HepG2 (cell line): ENCODE measurements at regions not wholly inside any gene's neighbourhood (a gene's known extent, or its start where the extent isn't known, plus 50 kb on each side); places are given as distances from the start of the nearest gene placed in this dataset.

Experiments
- ARNT2 ChIP-seq: sonication (generic); formaldehyde crosslinking; IDR thresholded peaks from 2 replicates; pipeline ENCODE4 v1.8.0; 2022; ENCODE audit warnings: mild to moderate bottlenecking, low read depth, missing genetic modification reagents, moderate library complexity
- CEBPG ChIP-seq: IDR thresholded peaks from 2 replicates; pipeline ENCODE4 v1.6.1; 2016
- ELF1 ChIP-seq: sonication (generic); formaldehyde crosslinking; IDR thresholded peaks from 2 replicates; pipeline ENCODE4 v1.4.0; 2020; ENCODE audit warnings: missing genetic modification reagents
- ELF3 ChIP-seq: IDR thresholded peaks from 2 replicates; pipeline ENCODE4 v1.6.1; 2016; ENCODE audit warnings: missing genetic modification reagents, missing compliant biosample characterization
- EP300 ChIP-seq, 3 experiments: sonication (generic) in 1 of 3; formaldehyde crosslinking in 1 of 3; IDR thresholded peaks; 2 replicates each; pipeline versions ENCODE4 v1.5.1 to v1.6.1; 2011 to 2020; ENCODE audit warnings: low read depth in 2 of 3, low read length in 2 of 3, borderline replicate concordance in 1 of 3, improper control_type of control experiment in 1 of 3, mild to moderate bottlenecking in 1 of 3, missing genetic modification reagents in 1 of 3, moderate library complexity in 1 of 3
- FOXA3 ChIP-seq: IDR thresholded peaks from 2 replicates; pipeline ENCODE4 v1.6.1; 2016; ENCODE audit warnings: missing genetic modification reagents, missing compliant biosample characterization
- GABPB1 ChIP-seq: IDR thresholded peaks from 2 replicates; pipeline ENCODE4 v1.6.1; 2016; ENCODE audit warnings: mild to moderate bottlenecking, missing genetic modification reagents, moderate library complexity, missing compliant biosample characterization
- HES4 ChIP-seq: sonication (generic); formaldehyde crosslinking; IDR thresholded peaks from 2 replicates; pipeline ENCODE4 v1.9.0; 2021; ENCODE audit warnings: mild to moderate bottlenecking, missing genetic modification reagents, borderline replicate concordance
- HNF4A ChIP-seq: sonication (generic); formaldehyde crosslinking; IDR thresholded peaks from 2 replicates; pipeline ENCODE4 v1.4.0; 2020; ENCODE audit warnings: missing genetic modification reagents
- MEIS1 ChIP-seq: sonication (generic); formaldehyde crosslinking; IDR thresholded peaks from 2 replicates; pipeline ENCODE4 v1.9.0; 2021; ENCODE audit warnings: mild to moderate bottlenecking, missing genetic modification reagents, moderate library complexity, borderline replicate concordance
- MYC ChIP-seq: sonication (generic); formaldehyde crosslinking; IDR thresholded peaks from 2 replicates; pipeline ENCODE4 v1.9.0; 2021; ENCODE audit warnings: missing genetic modification reagents, borderline replicate concordance
- NAIF1 ChIP-seq: sonication (generic); formaldehyde crosslinking; IDR thresholded peaks from 2 replicates; pipeline ENCODE4 v1.5.0; 2020; ENCODE audit warnings: mild to moderate bottlenecking, missing genetic modification reagents, borderline replicate concordance
- NONO ChIP-seq, 2 experiments: fragments of 450-650 bp in 1 of 2; sonication (generic) in 1 of 2; formaldehyde crosslinking in 1 of 2; IDR thresholded peaks in 1 of 2; conservative IDR thresholded peaks in 1 of 2; 2 replicates each; pipeline versions ENCODE4 v1.6.1 to v1.8.0; 2017 to 2022; ENCODE audit warnings: mild to moderate bottlenecking in 1 of 2, missing genetic modification reagents in 1 of 2, moderate library complexity in 1 of 2
- POLR2AphosphoS2 ChIP-seq: IDR thresholded peaks from 2 replicates; pipeline ENCODE4 v1.6.1; 2011; ENCODE audit warnings: low read depth, low read length, improper control_type of control experiment
- RFXANK ChIP-seq: IDR thresholded peaks from 2 replicates; pipeline ENCODE4 v1.6.1; 2016
- SNAI1 ChIP-seq: sonication (generic); formaldehyde crosslinking; IDR thresholded peaks from 2 replicates; pipeline ENCODE4 v1.5.0; 2020; ENCODE audit warnings: mild to moderate bottlenecking, missing genetic modification reagents, borderline replicate concordance
- SP5 ChIP-seq: IDR thresholded peaks from 2 replicates; pipeline ENCODE4 v1.6.1; 2016; ENCODE audit warnings: low read depth, borderline replicate concordance
- STAT6 ChIP-seq: sonication (generic); formaldehyde crosslinking; IDR thresholded peaks from 2 replicates; pipeline ENCODE4 v1.4.0; 2020; ENCODE audit warnings: missing genetic modification reagents, mild to moderate bottlenecking, borderline replicate concordance
- TCF7 ChIP-seq: sonication (generic); IDR thresholded peaks from 2 replicates; pipeline ENCODE4 v1.6.1; 2016; ENCODE audit warnings: antibody characterized with exemption, low read depth
- WIZ ChIP-seq: sonication (generic); formaldehyde crosslinking; IDR thresholded peaks from 2 replicates; pipeline ENCODE4 v1.5.1; 2020; ENCODE audit warnings: mild to moderate bottlenecking, missing genetic modification reagents
- ZC3H4 ChIP-seq: sonication (generic); formaldehyde crosslinking; IDR thresholded peaks from 2 replicates; pipeline ENCODE4 v1.4.0; 2020; ENCODE audit warnings: missing genetic modification reagents, borderline replicate concordance
- ZFP36L2 ChIP-seq: sonication (generic); formaldehyde crosslinking; IDR thresholded peaks from 2 replicates; pipeline ENCODE4 v1.4.0; 2020; ENCODE audit warnings: missing genetic modification reagents
- ZKSCAN8 ChIP-seq: IDR thresholded peaks from 2 replicates; pipeline ENCODE4 v1.6.1; 2016; ENCODE audit warnings: borderline replicate concordance, missing genetic modification reagents, missing compliant biosample characterization
- ZNF264 ChIP-seq: sonication (generic); formaldehyde crosslinking; IDR thresholded peaks from 2 replicates; pipeline ENCODE4 v1.4.0; 2020; ENCODE audit warnings: missing genetic modification reagents
- ZNF552 ChIP-seq: sonication (generic); formaldehyde crosslinking; IDR thresholded peaks from 2 replicates; pipeline ENCODE4 v1.9.0; 2022; ENCODE audit warnings: missing genetic modification reagents, mild to moderate bottlenecking, borderline replicate concordance
- ZNF564 ChIP-seq: sonication (generic); formaldehyde crosslinking; IDR thresholded peaks from 2 replicates; pipeline ENCODE4 v1.8.1; 2023; ENCODE audit warnings: mild to moderate bottlenecking, missing genetic modification reagents
- ZNF644 ChIP-seq: IDR thresholded peaks from 2 replicates; pipeline ENCODE4 v1.6.1; 2016; ENCODE audit warnings: low read depth
- ZNF740 ChIP-seq: sonication (generic); formaldehyde crosslinking; IDR thresholded peaks from 2 replicates; pipeline ENCODE4 v1.4.0; 2020; ENCODE audit warnings: missing genetic modification reagents
- ZNF761 ChIP-seq: sonication (generic); formaldehyde crosslinking; conservative IDR thresholded peaks from 2 replicates; pipeline ENCODE4 v1.4.0; 2020; ENCODE audit warnings: mild to moderate bottlenecking, missing genetic modification reagents
- ZNF775 ChIP-seq: sonication (generic); formaldehyde crosslinking; IDR thresholded peaks from 2 replicates; pipeline ENCODE4 v1.4.0; 2020; ENCODE audit warnings: missing genetic modification reagents, mild to moderate bottlenecking, moderate library complexity, borderline replicate concordance

- TF ChIP-seq ZNF761 (CRISPR knock-in tag) (no peak), SNAI1 (no peak), CEBPG (CRISPR knock-in tag) (peak; percentile 100), EP300 (IDR thresholded peaks at IDR 0.05; ENCODE audit: low read depth in 2 of 2, low read length in 2 of 2) (peak; percentile 98), EP300 (CRISPR knock-in tag; IDR thresholded peaks at IDR 0.05; ENCODE audit: borderline replicate concordance) (peak; percentile 98), ZC3H4 (CRISPR knock-in tag) (no peak), TCF7 (peak; percentile 95), MEIS1 (CRISPR knock-in tag) (peak; percentile 66; the same call in 1 of the 2 replicates), ZNF264 (CRISPR knock-in tag) (peak; percentile 94), WIZ (CRISPR knock-in tag) (peak; percentile 61; the same call in 1 of the 2 replicates), MYC (CRISPR knock-in tag) (peak; percentile 77), ZNF564 (CRISPR knock-in tag) (0 out of 2 replicates have a peak, but pooled peaks have one; percentile 46), POLR2AphosphoS2 (no peak), HNF4A (CRISPR knock-in tag) (peak; percentile 94), ELF1 (peak; percentile 49; the same call in 1 of the 2 replicates), ZNF740 (CRISPR knock-in tag) (no peak), ELF3 (CRISPR knock-in tag) (peak; percentile 92), ZKSCAN8 (CRISPR knock-in tag) (peak; percentile 97), ZNF552 (CRISPR knock-in tag) (no peak), ZNF644 (peak; percentile 99), NONO (IDR thresholded peaks at IDR 0.05) (no peak), NONO (CRISPR knock-in tag; conservative IDR thresholded peaks at IDR 0.05) (peak; percentile 87), FOXA3 (peak; percentile 99), STAT6 (CRISPR knock-in tag) (0 out of 2 replicates have a peak, but pooled peaks have one; percentile 59), ZFP36L2 (no peak), SP5 (CRISPR knock-in tag) (peak; percentile 59; the same call in 1 of the 2 replicates), ARNT2 (CRISPR knock-in tag) (no peak), ZNF775 (CRISPR knock-in tag) (peak; percentile 78; the same call in 1 of the 2 replicates), GABPB1 (CRISPR knock-in tag) (peak; percentile 48; the same call in 1 of the 2 replicates), RFXANK (CRISPR knock-in tag) (peak; percentile 81; the same call in 1 of the 2 replicates), NAIF1 (CRISPR knock-in tag) (no peak), HES4 (CRISPR knock-in tag) (no peak)
Observed at GRCh38 chr19:56934438-56935090, 94.0 kb upstream of the PEG3 start (continued).
